DMS53 (cell line): ENCODE measurements at regions not wholly inside any gene's neighbourhood (a gene's known extent, or its start where the extent isn't known, plus 50 kb on each side); places are given as distances from the start of the nearest gene placed in this dataset.
"Not testable (repeated sequence)": the region's sequence is repeated elsewhere in the genome, so short reads cannot be mapped to it uniquely, and the experiment has no call there.

ENCODE experiments used
- DNase-seq: peaks from one replicate; lab custom pipeline; 2025; lab: John Stamatoyannopoulos, UW

DNA sequence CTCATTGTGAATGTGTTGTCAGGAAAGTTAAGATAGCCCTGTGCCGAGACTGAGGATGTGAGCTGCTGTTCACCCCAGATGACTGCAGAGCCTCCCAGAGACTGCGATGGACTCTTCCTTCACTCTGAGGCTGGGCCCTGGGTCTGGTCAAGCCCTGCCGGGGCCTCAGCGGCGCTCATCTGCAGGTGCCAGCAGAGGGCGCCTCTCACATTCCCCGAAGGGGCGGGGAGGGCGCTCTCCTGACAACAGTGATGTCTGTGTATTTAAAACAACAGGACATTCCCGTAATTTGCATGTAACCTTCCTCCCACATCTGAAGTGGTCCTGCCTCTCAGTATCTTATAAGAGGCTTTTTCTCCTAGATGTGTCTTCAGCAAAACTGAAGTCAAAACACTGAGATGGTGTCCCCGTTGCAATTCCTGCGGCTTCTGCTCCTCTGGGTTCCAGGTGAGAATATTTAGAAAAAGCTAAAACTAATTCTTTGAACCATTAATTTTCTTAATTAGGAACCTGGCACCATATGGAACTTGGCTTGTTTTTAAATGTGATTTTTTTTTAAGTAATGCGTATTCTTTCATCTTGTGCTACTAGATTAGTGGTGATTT is 1377.9 kb downstream of the RPIA start:
- DNase-seq, result peak; percentile 60

DNA sequence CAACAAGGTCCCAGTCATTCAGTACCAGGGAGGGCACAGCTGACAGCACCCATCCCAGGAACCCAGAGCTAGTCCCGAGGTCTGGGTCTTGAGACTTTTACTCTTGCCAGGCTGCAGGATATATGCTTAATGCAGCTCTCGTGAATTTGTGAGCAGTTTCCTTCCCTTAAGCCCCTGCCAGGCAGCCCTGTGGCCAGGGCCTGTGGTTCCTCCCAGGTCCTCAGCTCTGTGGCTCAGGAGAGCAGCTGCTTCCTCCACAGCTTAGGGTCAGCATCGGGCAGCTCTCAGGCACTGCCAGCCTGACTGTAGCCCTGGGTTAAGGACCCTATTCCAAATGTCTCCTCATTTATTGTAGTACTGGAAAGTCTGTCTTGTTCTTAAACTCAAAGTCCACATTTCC is 1384.8 kb downstream of the RPIA start:
- DNase-seq, result no peak

DNA sequence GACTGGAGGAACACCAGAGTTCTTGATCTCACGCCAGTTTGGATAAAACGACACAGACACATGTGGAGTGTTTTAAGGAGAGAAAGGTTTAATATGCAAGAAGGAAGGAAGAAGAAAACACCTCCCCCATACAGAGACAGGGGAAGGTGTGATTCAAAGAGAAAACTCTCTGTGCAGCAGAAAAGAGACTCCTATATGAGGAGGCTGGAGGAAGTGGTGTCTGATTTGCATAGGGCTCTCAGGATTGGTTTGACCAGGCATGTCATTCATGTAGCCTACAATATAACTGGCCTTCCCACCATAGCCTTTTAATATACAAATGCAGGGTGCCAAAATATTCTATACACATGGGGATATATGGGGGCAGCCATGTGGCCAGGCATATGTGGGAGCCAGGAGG is 1386.5 kb downstream of the RPIA start:
- no peak for DNase-seq

DNA sequence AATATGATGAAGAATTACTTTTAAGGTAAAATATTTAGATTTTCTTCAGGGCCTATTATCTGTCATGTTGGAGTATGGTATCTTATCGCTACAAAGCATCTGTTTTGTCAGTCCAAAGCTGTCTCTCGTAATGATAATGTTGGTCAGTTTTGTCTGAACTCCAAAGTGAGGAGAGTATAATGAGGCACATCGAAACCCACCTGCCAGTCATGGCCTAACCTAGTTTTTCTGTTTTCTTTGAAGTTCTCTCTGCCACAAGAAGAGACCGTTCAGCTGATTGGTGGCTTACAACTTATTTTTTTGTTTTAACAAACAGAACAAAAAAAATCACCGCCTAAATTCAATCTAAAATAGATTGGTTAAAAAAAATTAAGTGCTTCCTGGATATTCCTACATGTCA is 1387.9 kb downstream of the RPIA start:
- DNase-seq, result no peak

DNA sequence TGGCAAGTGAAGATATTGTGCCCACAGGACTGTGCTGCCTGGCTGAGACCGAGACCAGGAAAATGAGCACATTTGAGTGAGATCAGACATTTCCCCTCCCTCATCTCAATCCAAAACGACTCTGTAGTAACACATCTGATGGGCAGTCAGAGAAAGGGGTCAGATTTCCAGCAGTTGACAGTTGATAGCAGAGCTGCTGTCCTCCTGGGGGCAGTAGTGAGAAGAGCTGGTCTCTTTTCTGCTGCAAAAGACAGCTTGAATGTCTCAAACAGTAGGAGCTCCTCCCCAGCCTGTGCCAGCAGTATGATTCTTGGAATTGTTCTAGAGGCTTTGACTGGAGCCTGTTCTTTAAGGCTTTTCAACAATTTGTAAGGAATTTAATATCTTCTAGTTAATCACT is 1396.3 kb downstream of the RPIA start:
- peak; percentile 12 for DNase-seq

DNA sequence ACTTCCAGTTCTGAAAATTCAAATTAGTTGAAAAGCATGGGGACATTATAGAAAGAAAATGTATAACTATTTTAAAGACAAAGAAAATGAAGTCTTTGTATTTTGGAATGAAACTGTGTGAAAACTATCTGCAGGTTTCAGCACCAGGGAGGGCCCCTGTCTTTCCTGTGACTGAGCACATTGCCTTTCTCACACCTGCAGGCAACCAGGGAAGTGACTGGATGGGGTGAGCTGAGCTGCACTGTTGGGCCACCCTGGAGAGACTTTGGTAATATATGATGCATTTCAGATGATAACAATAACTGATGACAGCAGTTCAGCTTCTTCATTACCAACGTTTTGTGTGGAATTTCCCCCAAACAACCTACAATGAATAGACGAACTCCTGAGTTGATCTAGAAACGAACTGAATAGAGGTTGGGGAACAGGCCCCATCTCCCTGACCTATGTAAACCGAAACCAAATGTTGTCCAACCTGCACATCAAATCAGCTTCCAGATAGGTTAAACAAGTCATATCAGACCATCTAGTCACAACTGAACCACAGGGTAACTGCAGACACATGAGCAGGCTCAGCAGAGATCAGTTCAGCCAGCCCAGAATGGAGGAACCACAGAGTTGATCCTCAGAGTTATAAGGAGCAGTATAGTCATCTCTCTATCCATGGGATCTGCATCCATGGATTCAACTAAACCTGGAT is 1402.2 kb downstream of the RPIA start:
- DNase-seq, result not testable (repeated sequence)

DNA sequence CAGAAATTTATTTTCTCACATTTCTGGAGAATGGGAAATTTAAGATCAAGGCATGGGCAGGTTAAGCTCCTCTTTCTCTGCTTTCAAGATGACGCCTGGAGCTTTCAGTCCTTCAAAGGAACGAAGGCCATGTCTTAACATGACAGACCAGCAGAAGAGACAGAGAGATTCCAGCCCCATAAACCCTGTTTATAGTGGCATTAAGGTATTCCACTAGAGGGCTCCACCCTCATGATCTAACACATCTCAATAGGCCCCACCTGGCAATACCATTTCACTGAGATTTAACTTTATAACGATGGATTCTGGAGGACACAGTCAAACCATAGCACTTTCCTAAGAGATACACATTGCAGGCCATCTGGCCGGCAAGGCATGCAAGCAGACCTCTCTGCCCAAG is 1406.1 kb downstream of the RPIA start:
- not testable (repeated sequence) for DNase-seq

DNA sequence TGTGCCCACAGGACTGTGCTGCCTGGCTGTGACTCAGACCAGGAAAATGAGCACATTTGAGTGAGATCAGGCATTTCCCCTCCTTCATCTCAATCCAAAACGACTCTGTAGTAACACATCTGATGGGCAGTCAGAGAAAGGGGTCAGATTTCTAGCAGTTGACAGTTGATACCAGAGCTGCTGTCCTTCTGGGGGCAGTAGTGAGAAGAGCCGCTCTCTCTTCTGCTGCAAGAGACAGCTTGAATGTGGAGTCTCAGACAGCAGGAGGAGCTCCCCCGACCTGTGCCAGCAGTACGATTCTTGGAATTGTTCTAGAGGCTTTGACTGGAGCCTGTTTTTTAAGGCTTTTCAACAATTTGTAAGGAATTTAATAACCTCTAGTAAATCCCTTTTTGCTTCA is 1413.7 kb downstream of the RPIA start:
- DNase-seq, result not testable (repeated sequence)

DNA sequence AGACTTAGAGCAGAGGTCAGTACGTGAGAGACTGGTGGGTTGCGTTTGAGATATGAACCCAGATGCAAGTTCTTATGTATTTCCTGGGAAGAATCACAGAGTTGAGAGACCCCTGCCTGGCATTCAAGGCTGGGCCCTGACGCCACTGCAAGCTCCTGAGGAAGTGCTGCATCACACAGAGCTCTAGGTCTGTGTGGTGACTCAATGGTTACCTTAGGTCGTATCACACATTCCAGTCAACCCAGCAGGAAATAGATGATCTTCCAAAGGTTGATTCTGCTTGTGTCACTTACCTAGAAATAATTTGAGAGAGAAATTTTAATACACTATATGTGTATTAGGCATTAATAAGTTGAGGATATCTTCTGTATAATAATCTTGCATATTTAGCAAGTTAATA is 1431.9 kb downstream of the RPIA start:
- DNase-seq, result not testable (repeated sequence)

DNA sequence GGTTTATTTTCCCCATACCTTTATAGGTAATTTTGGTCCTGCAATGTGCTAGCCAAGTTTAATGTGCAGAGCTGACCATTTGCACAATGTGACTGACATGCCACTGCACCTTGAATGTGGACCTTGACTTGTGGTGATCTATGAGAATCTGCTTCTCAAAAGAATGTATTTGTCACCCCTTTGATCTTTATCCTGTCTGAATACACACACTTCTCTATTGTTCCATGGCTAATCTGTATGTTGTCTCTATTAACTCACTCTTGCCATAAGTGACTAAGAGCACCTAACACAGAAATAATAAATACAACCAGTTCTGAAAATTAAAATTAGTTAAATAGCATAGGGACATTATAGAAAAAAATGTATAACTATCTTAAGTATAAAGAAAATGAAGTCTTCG is 1447.6 kb downstream of the RPIA start:
- not testable (repeated sequence) for DNase-seq

DNA sequence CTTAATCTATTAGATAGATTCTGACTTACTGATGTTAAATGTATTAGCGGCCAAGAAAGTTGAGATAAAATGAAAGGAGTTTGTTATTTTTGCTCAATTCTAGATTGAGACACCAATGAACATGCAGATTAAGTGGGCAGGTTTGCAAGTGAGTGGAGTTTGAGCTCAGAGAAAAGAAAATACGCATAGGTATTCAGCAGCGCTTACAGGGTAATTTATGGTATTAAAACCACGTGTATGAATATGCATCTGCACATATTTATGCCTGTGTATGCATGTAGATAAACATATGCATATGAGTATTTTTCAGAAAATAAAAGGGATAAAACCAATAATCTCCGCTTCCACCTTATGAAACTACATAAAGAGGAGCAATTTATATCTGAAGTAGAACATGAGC is 1450.1 kb downstream of the RPIA start:
- DNase-seq, result not testable (repeated sequence)

DNA sequence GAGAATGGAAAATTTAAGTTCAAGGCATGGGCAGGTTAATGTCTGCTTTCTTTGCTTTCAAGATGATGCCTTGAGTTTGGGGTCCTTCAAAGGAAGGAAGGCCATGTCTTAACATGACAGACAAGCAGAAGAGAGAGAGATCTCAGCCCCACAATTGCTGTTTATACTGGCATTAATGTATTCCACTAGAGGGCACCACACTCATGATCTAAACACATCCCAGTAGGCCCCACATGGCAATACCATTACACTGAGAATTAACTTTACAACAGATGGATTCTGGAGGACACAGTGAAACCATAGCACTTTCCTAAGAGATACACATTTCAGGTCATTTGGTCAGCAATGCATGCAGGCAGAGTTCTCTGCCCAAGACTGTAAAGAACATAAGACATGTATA is 1460.3 kb downstream of the RPIA start:
- peak; percentile 6 for DNase-seq

DNA sequence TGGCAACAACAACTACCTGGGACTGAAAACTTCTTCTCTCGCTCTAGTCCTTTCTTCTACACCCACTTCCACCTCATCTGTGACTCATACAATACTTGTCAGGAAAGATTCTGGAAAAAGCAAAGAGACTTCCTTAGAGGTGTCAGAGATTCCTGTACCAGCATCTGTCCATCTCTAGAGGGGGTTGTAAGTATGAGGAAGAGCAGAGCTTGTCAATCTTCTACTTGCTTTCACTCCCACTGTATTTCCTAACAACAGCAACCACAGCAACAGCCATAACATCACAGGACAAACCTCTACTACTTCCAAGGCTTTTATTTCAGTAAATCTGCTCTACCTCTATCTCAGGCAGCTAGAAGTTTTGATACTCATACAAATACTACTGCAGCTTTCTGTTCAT is 1479.5 kb downstream of the RPIA start:
- not testable (repeated sequence) for DNase-seq

DNA sequence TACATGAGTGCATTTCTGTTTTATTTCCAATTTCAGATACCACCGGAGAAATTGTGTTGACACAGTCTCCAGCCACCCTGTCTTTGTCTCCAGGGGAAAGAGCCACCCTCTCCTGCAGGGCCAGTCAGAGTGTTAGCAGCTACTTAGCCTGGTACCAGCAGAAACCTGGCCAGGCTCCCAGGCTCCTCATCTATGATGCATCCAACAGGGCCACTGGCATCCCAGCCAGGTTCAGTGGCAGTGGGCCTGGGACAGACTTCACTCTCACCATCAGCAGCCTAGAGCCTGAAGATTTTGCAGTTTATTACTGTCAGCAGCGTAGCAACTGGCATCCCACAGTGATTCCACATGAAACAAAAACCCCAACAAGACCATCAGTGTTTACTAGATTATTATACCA is 1481.6 kb downstream of the RPIA start:
- not testable (repeated sequence) for DNase-seq

DNA sequence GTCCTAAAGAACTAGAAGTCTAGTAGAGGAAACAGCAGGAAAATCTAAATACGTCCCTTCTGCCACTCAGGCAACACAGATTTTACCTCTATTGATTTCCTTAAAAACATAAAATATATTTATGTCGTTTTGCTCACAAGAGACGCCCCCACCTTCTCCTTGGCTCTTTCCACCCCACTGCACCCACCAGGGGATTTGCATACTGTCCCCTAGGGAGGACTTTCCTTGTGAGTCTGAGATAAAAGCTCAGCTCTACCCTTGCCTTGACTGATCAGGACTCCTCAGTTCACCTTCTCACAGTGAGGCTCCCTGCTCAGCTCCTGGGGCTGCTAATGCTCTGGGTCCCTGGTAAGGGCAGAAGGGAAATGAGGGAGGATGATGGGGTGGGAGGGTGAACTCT is 1488.1 kb downstream of the RPIA start:
- DNase-seq, result not testable (repeated sequence)

DNA sequence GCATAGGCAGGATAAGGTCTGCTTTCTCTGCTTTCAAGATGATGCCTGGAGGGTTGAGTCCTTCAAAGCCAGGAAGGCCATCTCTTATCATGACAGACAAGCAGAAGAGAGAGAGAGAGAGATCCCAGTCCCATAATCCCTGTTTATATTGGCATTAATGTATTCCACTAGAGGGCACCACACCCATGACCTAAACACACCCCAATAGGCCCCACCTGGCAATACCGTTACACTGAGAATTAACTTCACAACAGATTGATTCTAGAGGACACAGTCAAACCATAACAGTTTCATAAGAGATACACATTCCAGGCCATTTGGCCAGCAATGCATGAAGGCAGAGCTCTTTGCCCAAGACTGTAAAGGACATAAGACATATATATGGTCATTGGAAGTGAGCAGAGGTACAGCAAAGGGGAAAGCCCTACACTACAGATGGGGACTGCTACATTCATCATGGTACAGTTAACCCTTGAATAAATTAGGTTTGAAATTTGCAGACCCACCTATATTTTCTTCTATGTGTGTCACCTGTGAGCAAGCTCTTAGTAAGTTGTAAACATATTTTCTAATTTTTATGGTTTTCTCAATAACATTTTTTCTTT is 1516.1 kb downstream of the RPIA start:
- DNase-seq, result peak; percentile 45

DNA sequence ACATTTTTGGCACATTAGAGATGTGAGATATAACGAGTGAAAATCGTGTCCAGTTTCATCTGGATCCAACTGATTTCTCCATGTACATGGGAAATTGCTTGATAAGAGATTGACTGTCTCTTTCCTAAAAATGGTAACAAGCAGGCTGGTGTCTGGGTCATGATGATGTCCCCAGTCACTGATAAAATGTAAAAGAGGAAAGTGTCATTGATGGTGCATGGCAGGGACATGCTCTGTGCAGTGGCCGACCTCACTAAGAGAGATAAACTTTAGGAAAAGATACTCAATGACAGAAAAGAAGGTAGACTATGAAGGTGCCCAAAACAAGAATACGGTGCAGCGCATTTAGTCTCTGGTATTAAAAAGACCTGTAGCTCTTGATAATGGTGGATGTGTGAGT is 1517.5 kb downstream of the RPIA start:
- no peak for DNase-seq

DNA sequence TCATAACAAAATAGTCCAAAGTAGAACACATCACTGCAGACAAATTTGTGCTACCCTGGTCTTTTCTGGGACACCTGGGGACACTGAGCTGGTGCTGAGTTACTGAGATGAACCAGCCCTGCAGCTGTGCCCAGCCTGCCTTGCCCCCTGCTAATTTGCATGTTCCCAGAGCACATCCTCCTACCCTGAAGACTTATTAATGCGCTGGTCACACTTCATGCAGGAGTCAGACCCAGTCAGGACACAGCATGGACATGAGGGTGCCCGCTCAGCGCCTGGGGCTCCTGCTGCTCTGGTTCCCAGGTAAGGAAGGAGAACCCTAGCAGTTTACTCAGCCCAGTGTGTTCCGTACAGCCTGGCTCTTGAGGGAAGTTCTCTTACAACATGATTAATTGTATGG is 1518.3 kb downstream of the RPIA start:
- DNase-seq, result no peak

DNA sequence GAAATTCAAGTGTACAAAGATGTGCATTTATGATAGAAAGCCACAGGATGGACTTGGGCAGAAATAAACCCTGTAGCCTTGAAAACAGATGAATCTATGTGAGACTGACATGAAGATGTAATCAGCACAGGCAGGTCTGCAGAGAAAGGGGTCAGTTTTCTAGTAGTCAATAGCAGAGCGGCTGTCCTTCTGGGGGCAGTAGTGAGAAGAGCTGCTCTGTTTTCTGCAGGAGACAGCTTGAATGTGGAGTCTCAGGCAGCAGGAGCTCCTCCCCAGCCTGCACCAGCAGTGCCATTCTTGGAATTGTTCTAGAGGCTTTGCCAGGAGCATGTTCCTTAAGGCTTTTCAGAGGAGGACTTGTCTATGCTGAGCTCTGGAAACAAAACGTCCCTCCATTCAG is 1524.4 kb downstream of the RPIA start:
- DNase-seq, result not testable (repeated sequence)

DNA sequence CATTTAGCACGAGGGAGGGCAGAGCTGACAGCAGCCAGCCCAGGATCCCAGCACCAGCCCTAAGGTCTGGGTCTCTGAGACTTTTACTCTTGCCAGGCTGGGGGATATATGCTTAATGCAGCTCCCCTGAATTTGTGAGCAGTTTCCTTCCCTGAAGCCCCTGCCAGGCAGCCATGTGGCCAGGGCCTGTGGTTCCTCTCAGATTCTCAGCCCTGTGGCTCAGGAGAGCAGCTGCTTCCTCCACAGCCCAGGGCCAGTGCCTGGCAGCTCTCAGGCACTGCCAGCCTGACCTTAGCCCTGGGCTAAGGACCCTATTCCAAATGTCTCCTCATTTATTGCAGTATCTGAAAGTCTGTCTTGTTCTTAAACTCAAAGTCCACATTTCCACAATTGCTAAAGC is 1525.3 kb downstream of the RPIA start:
- not testable (repeated sequence) for DNase-seq

DNA sequence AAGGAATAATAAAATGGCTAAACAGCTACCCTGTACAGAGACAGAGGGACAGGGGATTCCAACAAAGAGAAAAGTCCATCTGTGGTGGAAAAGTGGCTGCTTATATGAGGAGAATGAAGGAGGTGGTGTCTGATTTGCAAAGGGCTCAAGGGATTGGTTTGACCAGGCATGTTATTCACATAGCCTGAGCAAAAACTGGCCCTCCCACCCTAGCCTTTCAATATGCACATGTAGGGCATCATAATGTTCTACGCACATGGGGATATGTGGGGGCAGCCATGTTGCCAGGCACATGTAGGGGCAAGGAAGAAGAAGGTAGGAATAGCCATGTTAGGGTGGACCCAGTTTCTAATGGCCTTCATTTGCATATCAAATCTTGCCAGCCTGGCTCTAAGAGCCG is 1527.1 kb downstream of the RPIA start:
- DNase-seq, result not testable (repeated sequence)

DNA sequence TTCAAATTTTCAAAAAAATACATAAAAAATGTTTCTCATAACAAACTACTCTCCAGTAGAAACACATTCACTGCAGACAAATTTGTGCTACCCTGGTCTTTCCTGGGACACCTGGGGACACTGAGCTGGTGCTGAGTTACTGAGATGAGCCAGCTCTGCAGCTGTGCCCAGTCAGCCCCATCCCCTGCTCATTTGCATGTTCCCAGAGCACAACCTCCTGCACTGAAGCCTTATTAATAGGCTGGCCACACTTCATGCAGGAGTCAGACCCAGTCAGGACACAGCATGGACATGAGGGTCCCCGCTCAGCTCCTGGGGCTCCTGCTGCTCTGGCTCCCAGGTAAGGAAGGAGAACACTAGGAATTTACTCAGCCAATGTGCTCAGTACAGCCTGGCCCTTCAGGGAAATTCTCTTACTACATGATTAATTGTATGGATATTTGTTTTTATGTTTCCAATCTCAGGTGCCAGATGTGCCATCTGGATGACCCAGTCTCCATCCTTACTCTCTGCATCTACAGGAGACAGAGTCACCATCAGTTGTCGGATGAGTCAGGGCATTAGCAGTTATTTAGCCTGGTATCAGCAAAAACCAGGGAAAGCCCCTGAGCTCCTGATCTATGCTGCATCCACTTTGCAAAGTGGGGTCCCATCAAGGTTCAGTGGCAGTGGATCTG is 1529.3 kb downstream of the RPIA start:
- DNase-seq, result not testable (repeated sequence)

DNA sequence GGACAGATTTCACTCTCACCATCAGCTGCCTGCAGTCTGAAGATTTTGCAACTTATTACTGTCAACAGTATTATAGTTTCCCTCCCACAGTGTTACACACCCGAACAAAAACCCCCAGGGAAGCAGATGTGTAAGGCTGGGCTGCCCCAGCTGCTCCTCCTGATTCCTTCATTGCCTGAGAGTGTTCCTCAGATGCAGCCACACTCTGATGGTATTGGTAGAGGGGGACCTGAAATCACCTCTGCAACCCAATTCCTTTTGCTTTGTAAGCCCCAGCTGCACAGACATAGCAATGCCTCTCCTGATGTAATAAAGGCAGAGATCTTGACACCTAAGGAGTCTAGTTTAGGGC is 1529.8 kb downstream of the RPIA start:
- DNase-seq, result no peak
